ENCODE measurements at regions not wholly inside any gene's neighbourhood (a gene's known extent, or its start where the extent isn't known, plus 50 kb on each side); places are given as distances from the start of the nearest gene placed in this dataset.

- Histone ChIP-seq H3K9me3 (no peaks in the 10 kb centered on the region), H3K4me3 (no peak overlapping the region), H3K27ac (no peak overlapping the region), H3K36me3 (no peaks in the 10 kb centered on the region), H3K27me3 (no peaks in the 10 kb centered on the region), H3K4me1 (no peaks in the 10 kb centered on the region)
- no peak for TF ChIP-seq CTCF (IDR thresholded peaks at IDR 0.05)
- ATAC-seq (no peak), DNase-seq (no peak)
- intact Hi-C loops (cut with DNase I), result no loop called here
Measured at GRCh38 chr5:166436872-166437271, 1854.6 kb upstream of the WWC1 start.

- Histone ChIP-seq H3K36me3 (no peaks in the 10 kb centered on the region), H3K4me1 (no peaks in the 10 kb centered on the region), H3K27me3 (no peaks in the 10 kb centered on the region), H3K27ac (no peak overlapping the region), H3K4me3 (no peak overlapping the region), H3K9me3 (no peaks in the 10 kb centered on the region)
- ATAC-seq, result no peak
- DNase-seq, result no peak
- intact Hi-C loops (cut with DNase I), result no loop called here
- TF ChIP-seq CTCF (IDR thresholded peaks at IDR 0.05), result no peak
Measured at GRCh38 chr5:166486348-166486747, 1805.1 kb upstream of the WWC1 start.

- H3K4me1 ChIP-seq, result no peaks in the 10 kb centered on the region
- intact Hi-C loops (cut with DNase I), result no loop called here
- no peaks in the 10 kb centered on the region for H3K36me3 ChIP-seq
- no peak overlapping the region for H3K27ac ChIP-seq
- no peak for DNase-seq
- H3K4me3 ChIP-seq, result no peak overlapping the region
- no peaks in the 10 kb centered on the region for H3K27me3 ChIP-seq
- no peaks in the 10 kb centered on the region for H3K9me3 ChIP-seq
- TF ChIP-seq CTCF (IDR thresholded peaks at IDR 0.05), result no peak
- ATAC-seq, result no peak
Measured at GRCh38 chr5:166488560-166488959, 1802.9 kb upstream of the WWC1 start.

- no peaks in the 10 kb centered on the region for H3K4me1 ChIP-seq
- no peaks in the 10 kb centered on the region for H3K9me3 ChIP-seq
- no peaks in the 10 kb centered on the region for H3K36me3 ChIP-seq
- no peaks in the 10 kb centered on the region for H3K27me3 ChIP-seq
- no peak for TF ChIP-seq CTCF (IDR thresholded peaks at IDR 0.05)
- intact Hi-C loops (cut with DNase I), result no loop called here
- ATAC-seq, result no peak
- no peak for DNase-seq
- H3K27ac ChIP-seq, result peak overlapping the region; percentile 2
- no peak overlapping the region for H3K4me3 ChIP-seq
Measured at GRCh38 chr5:166493040-166493439, 1798.4 kb upstream of the WWC1 start.

- Histone ChIP-seq H3K4me1 (no peaks in the 10 kb centered on the region), H3K27me3 (no peaks in the 10 kb centered on the region), H3K27ac (no peak overlapping the region), H3K4me3 (no peak overlapping the region), H3K36me3 (no peaks in the 10 kb centered on the region), H3K9me3 (no peaks in the 10 kb centered on the region)
- no peak for ATAC-seq
- intact Hi-C loops (cut with DNase I), result no loop called here
- DNase-seq, result no peak
- no peak for TF ChIP-seq CTCF (IDR thresholded peaks at IDR 0.05)
Measured at GRCh38 chr5:166493612-166494011, 1797.8 kb upstream of the WWC1 start.

- no peak for TF ChIP-seq CTCF (IDR thresholded peaks at IDR 0.05)
- DNase-seq, result no peak
- Histone ChIP-seq H3K9me3 (no peaks in the 10 kb centered on the region), H3K27me3 (no peaks in the 10 kb centered on the region), H3K4me1 (no peaks in the 10 kb centered on the region), H3K4me3 (no peak overlapping the region), H3K27ac (no peak overlapping the region), H3K36me3 (no peaks in the 10 kb centered on the region)
- no peak for ATAC-seq
- intact Hi-C loops (cut with DNase I), result no loop called here
Measured at GRCh38 chr5:166497496-166498104, 1793.8 kb upstream of the WWC1 start.

All from upper lobe of right lung (tissue), 1 donor.